ENCODE measurements at regions not wholly inside any gene's neighbourhood (a gene's known extent, or its start where the extent isn't known, plus 50 kb on each side); places are given as distances from the start of the nearest gene placed in this dataset.

- H3K9me3 ChIP-seq, result no peaks in the 10 kb centered on the region
- TF ChIP-seq EP300 (IDR thresholded peaks at IDR 0.05) (no peak), POLR2A (IDR thresholded peaks at IDR 0.05) (no peak), POLR2AphosphoS5 (IDR thresholded peaks at IDR 0.05) (no peak)
- TF ChIP-seq, protein P1, sequence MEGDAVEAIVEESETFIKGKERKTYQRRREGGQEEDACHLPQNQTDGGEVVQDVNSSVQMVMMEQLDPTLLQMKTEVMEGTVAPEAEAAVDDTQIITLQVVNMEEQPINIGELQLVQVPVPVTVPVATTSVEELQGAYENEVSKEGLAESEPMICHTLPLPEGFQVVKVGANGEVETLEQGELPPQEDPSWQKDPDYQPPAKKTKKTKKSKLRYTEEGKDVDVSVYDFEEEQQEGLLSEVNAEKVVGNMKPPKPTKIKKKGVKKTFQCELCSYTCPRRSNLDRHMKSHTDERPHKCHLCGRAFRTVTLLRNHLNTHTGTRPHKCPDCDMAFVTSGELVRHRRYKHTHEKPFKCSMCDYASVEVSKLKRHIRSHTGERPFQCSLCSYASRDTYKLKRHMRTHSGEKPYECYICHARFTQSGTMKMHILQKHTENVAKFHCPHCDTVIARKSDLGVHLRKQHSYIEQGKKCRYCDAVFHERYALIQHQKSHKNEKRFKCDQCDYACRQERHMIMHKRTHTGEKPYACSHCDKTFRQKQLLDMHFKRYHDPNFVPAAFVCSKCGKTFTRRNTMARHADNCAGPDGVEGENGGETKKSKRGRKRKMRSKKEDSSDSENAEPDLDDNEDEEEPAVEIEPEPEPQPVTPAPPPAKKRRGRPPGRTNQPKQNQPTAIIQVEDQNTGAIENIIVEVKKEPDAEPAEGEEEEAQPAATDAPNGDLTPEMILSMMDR (IDR thresholded peaks at IDR 0.05), result no peak
- 86 to 97% methylated on average over 4 to 5 of the region's 5 CpGs for WGBS, 2 donors (ENCODE audit: low coverage in 1 of 2)
- H3K27ac ChIP-seq, result no peak overlapping the region
- no peaks in the 10 kb centered on the region for H3K27me3 ChIP-seq
- no peak overlapping the region for H3K4me3 ChIP-seq
- ATAC-seq, result no peak
- no peaks in the 10 kb centered on the region for H3K36me3 ChIP-seq
- H3K4me1 ChIP-seq, result peaks cover 0 to 13% (median 0%) of the 10 kb centered on the region in 3 donors
Observed at GRCh38 chr12:58314610-58315009, 373.2 kb downstream of the ATP23 start.

- no peak overlapping the region for H3K4me3 ChIP-seq
- H3K36me3 ChIP-seq, result no peaks in the 10 kb centered on the region
- H3K9me3 ChIP-seq, result no peaks in the 10 kb centered on the region
- no peaks in the 10 kb centered on the region for H3K4me1 ChIP-seq
- no peak for ATAC-seq
- no peak overlapping the region for H3K27ac ChIP-seq
- H3K27me3 ChIP-seq, result no peaks in the 10 kb centered on the region
- TF ChIP-seq, protein P1 (IDR thresholded peaks at IDR 0.05), result no peak
- no peak for TF ChIP-seq EP300 (IDR thresholded peaks at IDR 0.05)
- no peak for TF ChIP-seq POLR2A (IDR thresholded peaks at IDR 0.05)
- TF ChIP-seq POLR2AphosphoS5 (IDR thresholded peaks at IDR 0.05), result no peak
- WGBS, 2 donors (ENCODE audit: low coverage in 1 of 2), result 56 to 80% methylated on average over 1 to 2 of the region's 2 CpGs
Observed at GRCh38 chr12:58316926-58317325, 375.6 kb downstream of the ATP23 start.

GRCh38 chr12:58321414-58321813 lies 380.0 kb downstream of the ATP23 start:
- no peak for ATAC-seq
- Histone ChIP-seq H3K27me3 (no peaks in the 10 kb centered on the region), H3K9me3 (no peaks in the 10 kb centered on the region), H3K4me3 (no peak overlapping the region), H3K36me3 (no peaks in the 10 kb centered on the region), H3K27ac (no peak overlapping the region), H3K4me1 (peaks cover 0 to 10% (median 0%) of the 10 kb centered on the region in 3 donors)
- TF ChIP-seq, protein P1 (IDR thresholded peaks at IDR 0.05), result no peak
- no peak for TF ChIP-seq POLR2AphosphoS5 (IDR thresholded peaks at IDR 0.05)
- TF ChIP-seq EP300 (IDR thresholded peaks at IDR 0.05), result no peak
- TF ChIP-seq POLR2A (IDR thresholded peaks at IDR 0.05), result no peak
- 83 to 94% methylated on average over 3 of the region's 3 CpGs for WGBS, 2 donors (ENCODE audit: low coverage in 1 of 2)

GRCh38 chr12:58323676-58324075 lies 382.3 kb downstream of the ATP23 start:
- Histone ChIP-seq H3K36me3 (no peaks in the 10 kb centered on the region), H3K27me3 (no peaks in the 10 kb centered on the region), H3K4me1 (peaks cover 0 to 10% (median 0%) of the 10 kb centered on the region in 3 donors), H3K4me3 (no peak overlapping the region), H3K9me3 (no peaks in the 10 kb centered on the region), H3K27ac (no peak overlapping the region)
- 85 to 93% methylated on average over 2 to 3 of the region's 3 CpGs for WGBS, 2 donors (ENCODE audit: low coverage in 1 of 2)
- no peak for ATAC-seq
- TF ChIP-seq EP300 (IDR thresholded peaks at IDR 0.05), result no peak
- no peak for TF ChIP-seq POLR2A (IDR thresholded peaks at IDR 0.05)
- no peak for TF ChIP-seq POLR2AphosphoS5 (IDR thresholded peaks at IDR 0.05)
- TF ChIP-seq, protein P1 (IDR thresholded peaks at IDR 0.05), result no peak

GRCh38 chr12:58325561-58325960 lies 384.2 kb downstream of the ATP23 start:
- Histone ChIP-seq H3K4me3 (no peak overlapping the region), H3K27ac (no peak overlapping the region), H3K9me3 (no peaks in the 10 kb centered on the region), H3K36me3 (no peaks in the 10 kb centered on the region), H3K4me1 (peaks cover 0 to 10% (median 0%) of the 10 kb centered on the region in 3 donors), H3K27me3 (no peaks in the 10 kb centered on the region)
- 0 to 25% methylated on average over 1 of the region's 1 CpG for WGBS, 2 donors (ENCODE audit: low coverage in 1 of 2)
- ATAC-seq, result no peak
- TF ChIP-seq EP300 (IDR thresholded peaks at IDR 0.05) (no peak), POLR2AphosphoS5 (IDR thresholded peaks at IDR 0.05) (no peak), POLR2A (IDR thresholded peaks at IDR 0.05) (no peak)
- TF ChIP-seq, protein P1 (IDR thresholded peaks at IDR 0.05), result no peak

Measured in gastroesophageal sphincter (tissue), 4 donors.